Testis (tissue), 2 donors: ENCODE measurements at regions not wholly inside any gene's neighbourhood (a gene's known extent, or its start where the extent isn't known, plus 50 kb on each side); places are given as distances from the start of the nearest gene placed in this dataset.

Experiments
- DNase-seq: peaks from one replicate; pipeline ENCODE4 v3.0.0-alpha.2; 2019
- H3K27ac ChIP-seq, 2 donors: fragments of 200-600 bp; sonication (generic); one replicate each; pipeline ENCODE4 v1.5.1; 2019
- H3K27me3 ChIP-seq: fragments of 200-600 bp; sonication (generic); one replicate; pipeline ENCODE4 v1.5.1; 2019
- H3K36me3 ChIP-seq: fragments of 200-600 bp; sonication (generic); one replicate; pipeline ENCODE4 v1.5.1; 2017; ENCODE audit warnings: low read depth; ENCODE audit errors: missing control alignments
- H3K4me1 ChIP-seq: fragments of 200-600 bp; sonication (generic); one replicate; pipeline ENCODE4 v1.5.1; 2019
- H3K4me3 ChIP-seq, 2 donors: fragments of 200-600 bp; sonication (generic); one replicate each; pipeline ENCODE4 v1.5.1; 2017 to 2019
- H3K9me3 ChIP-seq: fragments of 200-600 bp; sonication (generic); one replicate; pipeline ENCODE4 v1.5.1; 2017
- POLR2A ChIP-seq: fragments of 450-650 bp; IDR thresholded peaks from one replicate; pipeline ENCODE4 v1.6.1; 2017; ENCODE audit warnings: antibody characterized with exemption, mild to moderate bottlenecking, moderate library complexity
- WGBS, 2 donors: methylation state at CpG; one replicate each; pipeline ENCODE4 v1.1.5; 2018; 5-methylcytosine and 5-hydroxymethylcytosine counted together
- intact Hi-C: fragments of 100-400 bp; cut with DNase I; formaldehyde crosslinking; loops from one replicate; pipeline ENCODE4 v1.15.1; 2023; ENCODE audit warnings: low total_unique reads
- TF ChIP-seq, protein P1 (sequence below), 3 experiments: fragments of 450-650 bp in 2 of 3; fragments of 200-600 bp in 1 of 3; sonication (generic) in 1 of 3; IDR thresholded peaks; one replicate each; pipeline ENCODE4 v1.5.1; 2016 to 2019; ENCODE audit warnings: antibody characterized with exemption in 3 of 3, mild to moderate bottlenecking in 2 of 3, moderate library complexity in 1 of 3

DNA sequence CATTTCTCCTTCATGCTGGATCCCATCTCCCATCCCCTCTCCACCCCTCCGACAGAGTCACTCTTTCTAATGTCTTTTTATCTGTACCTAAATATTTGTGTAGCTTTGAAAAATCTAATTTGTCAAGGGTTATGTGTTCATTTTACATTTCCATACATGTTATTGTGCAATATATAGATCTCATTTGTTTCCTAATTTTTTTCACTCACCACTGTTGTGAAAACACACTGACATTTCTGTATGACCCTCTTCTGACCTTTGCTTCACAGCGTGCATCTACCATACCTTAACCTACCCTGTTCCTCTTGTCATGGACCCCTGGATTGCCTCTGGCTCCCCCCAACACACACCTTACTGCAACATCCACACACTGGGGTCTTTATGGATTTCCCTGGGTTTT, 942.9 kb downstream of the TBC1D22A start:
- no peak for DNase-seq
- H3K9me3 ChIP-seq: no peaks in the 10 kb centered on the region
- no peak for TF ChIP-seq POLR2A
- TF ChIP-seq, protein P1, sequence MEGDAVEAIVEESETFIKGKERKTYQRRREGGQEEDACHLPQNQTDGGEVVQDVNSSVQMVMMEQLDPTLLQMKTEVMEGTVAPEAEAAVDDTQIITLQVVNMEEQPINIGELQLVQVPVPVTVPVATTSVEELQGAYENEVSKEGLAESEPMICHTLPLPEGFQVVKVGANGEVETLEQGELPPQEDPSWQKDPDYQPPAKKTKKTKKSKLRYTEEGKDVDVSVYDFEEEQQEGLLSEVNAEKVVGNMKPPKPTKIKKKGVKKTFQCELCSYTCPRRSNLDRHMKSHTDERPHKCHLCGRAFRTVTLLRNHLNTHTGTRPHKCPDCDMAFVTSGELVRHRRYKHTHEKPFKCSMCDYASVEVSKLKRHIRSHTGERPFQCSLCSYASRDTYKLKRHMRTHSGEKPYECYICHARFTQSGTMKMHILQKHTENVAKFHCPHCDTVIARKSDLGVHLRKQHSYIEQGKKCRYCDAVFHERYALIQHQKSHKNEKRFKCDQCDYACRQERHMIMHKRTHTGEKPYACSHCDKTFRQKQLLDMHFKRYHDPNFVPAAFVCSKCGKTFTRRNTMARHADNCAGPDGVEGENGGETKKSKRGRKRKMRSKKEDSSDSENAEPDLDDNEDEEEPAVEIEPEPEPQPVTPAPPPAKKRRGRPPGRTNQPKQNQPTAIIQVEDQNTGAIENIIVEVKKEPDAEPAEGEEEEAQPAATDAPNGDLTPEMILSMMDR (IDR thresholded peaks at IDR 0.05): no peak
- no peak overlapping the region for H3K27ac ChIP-seq
- no peak overlapping the region for H3K4me3 ChIP-seq
- WGBS, 2 donors: 86 to 98% methylated on average over 2 of the region's 2 CpGs
- H3K27me3 ChIP-seq: no peaks in the 10 kb centered on the region
- intact Hi-C loops: no loop called here
- no peaks in the 10 kb centered on the region for H3K4me1 ChIP-seq
- no peaks in the 10 kb centered on the region for H3K36me3 ChIP-seq

DNA sequence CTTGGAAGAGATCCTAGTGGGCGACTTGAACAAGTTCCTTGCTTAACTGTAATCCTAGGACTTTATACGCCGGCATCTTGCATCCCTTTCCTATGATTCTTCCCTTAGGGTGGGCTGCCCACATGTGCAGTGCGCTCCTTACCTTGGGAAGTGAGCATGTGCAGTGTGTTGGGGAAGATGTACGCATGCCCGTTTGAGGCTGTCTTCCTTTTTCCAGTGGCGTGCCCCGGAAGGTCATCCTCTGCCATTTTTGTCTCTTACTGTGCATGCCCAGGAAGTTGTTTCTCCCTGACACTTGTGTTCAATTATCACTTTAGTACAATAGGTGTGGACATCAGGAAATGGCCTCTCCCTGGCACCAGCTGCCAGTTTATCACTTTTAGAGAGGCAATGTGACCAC, 936.5 kb downstream of the TBC1D22A start:
- no peaks in the 10 kb centered on the region for H3K27me3 ChIP-seq
- H3K4me3 ChIP-seq: no peak overlapping the region
- no peak overlapping the region for H3K27ac ChIP-seq
- no peaks in the 10 kb centered on the region for H3K36me3 ChIP-seq
- TF ChIP-seq, protein P1 (IDR thresholded peaks at IDR 0.05): no peak
- no peak for TF ChIP-seq POLR2A
- no peaks in the 10 kb centered on the region for H3K4me1 ChIP-seq
- DNase-seq: peak; percentile 58
- WGBS, 2 donors: 69 to 82% methylated on average over 8 of the region's 8 CpGs
- intact Hi-C loops: no loop called here
- no peaks in the 10 kb centered on the region for H3K9me3 ChIP-seq

DNA sequence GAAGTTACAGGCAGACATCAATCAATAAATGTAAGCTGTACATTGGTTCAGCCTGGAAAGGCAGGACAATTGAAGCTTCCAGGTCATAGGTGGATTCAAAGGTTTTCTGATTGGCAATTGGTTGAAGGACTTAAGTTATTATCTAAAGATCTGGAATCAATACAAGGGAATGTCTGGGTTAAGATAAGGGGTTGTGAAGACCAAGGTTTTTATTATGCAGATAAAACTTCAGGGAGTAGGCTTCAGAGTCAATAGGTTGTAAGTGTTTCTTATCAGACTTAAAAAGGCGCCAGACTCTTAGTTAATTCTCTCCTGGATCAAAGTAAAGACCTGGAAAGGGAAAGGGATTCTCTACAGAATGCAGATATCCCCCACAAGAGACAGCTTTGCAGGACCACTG, 935.4 kb downstream of the TBC1D22A start:
- H3K4me3 ChIP-seq: no peak overlapping the region
- no peaks in the 10 kb centered on the region for H3K9me3 ChIP-seq
- TF ChIP-seq, protein P1 (IDR thresholded peaks at IDR 0.05): no peak
- no peak for TF ChIP-seq POLR2A
- H3K27me3 ChIP-seq: no peaks in the 10 kb centered on the region
- H3K27ac ChIP-seq: no peak overlapping the region
- 63 to 75% methylated on average over 1 of the region's 1 CpG for WGBS, 2 donors
- no peaks in the 10 kb centered on the region for H3K4me1 ChIP-seq
- H3K36me3 ChIP-seq: no peaks in the 10 kb centered on the region
- intact Hi-C loops: no loop called here
- DNase-seq: no peak

DNA sequence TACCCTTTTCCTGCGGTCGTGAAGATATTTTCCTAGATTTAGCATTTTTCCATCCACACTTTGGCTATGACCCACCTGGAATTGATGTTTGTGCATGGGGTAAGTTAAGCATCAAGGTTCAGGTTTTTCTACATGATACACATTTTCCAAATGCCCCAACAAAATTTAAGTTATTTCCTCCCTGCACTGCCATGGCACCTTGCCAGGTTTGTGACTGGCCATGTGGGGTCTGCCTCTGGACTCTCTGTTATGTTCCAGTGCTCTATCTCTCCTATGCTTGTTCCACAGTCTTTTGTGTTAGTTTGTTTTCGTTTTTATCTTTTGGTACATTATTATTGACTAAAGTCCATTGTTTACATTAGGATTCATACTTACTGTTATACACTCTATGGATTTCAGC, 934.3 kb downstream of the TBC1D22A start:
- Histone ChIP-seq H3K27ac (no peak overlapping the region), H3K36me3 (no peaks in the 10 kb centered on the region), H3K4me3 (no peak overlapping the region), H3K27me3 (no peaks in the 10 kb centered on the region), H3K9me3 (no peaks in the 10 kb centered on the region), H3K4me1 (no peaks in the 10 kb centered on the region)
- 69 to 71% methylated on average over 3 of the region's 3 CpGs for WGBS, 2 donors
- no peak for TF ChIP-seq POLR2A
- TF ChIP-seq, protein P1 (IDR thresholded peaks at IDR 0.05): no peak
- intact Hi-C loops: no loop called here
- no peak for DNase-seq

DNA sequence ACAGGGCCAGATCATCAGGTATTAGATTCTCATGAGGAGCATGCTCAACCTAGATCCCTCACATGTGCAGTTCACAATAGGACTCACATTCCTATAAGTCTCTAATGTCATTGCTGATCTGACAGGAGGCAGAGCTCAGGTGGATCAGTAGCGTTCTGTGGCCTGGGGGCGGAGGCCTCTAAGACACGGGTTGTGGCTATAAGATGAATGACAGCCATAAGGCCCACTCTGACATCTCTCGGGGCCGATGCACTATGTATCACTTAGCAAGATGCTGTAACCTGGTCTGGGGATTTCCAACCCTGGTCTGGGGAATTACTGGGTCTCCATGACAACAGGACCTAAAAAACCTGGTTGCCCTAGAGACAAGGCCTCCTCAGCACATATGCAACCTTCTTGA, 932.7 kb downstream of the TBC1D22A start:
- no peaks in the 10 kb centered on the region for H3K36me3 ChIP-seq
- no peak for DNase-seq
- H3K4me3 ChIP-seq: no peak overlapping the region
- TF ChIP-seq POLR2A: no peak
- TF ChIP-seq, protein P1 (IDR thresholded peaks at IDR 0.05): no peak
- WGBS, 2 donors: 85 to 88% methylated on average over 5 of the region's 5 CpGs
- H3K4me1 ChIP-seq: no peaks in the 10 kb centered on the region
- H3K27me3 ChIP-seq: no peaks in the 10 kb centered on the region
- no peak overlapping the region for H3K27ac ChIP-seq
- no peaks in the 10 kb centered on the region for H3K9me3 ChIP-seq
- intact Hi-C loops: no loop called here
